Stimulated activated CD8-positive, alpha-beta memory T cell treated with anti-CD3 and anti-CD28 coated beads, Interleukin-7, amount 100 ng/mL, for 24 hours (primary cell): ENCODE measurements at regions not wholly inside any gene's neighbourhood (a gene's known extent, or its start where the extent isn't known, plus 50 kb on each side); places are given as distances from the start of the nearest gene placed in this dataset.
A peak's percentile ranks its signal among the peaks of the same experiment; 100 is the strongest.

Source experiments
- DNase-seq: peaks from one replicate; pipeline ENCODE4 v3.0.0-alpha.2; 2020; ENCODE audit warnings: low read depth

- DNase-seq = no peak
Measured at GRCh38 chr6:106035655-106036054, 50.5 kb upstream of the PRDM1 start.

GRCh38 chr6:106033806-106034205 is 52.3 kb upstream of the PRDM1 start:
- DNase-seq = no peak

- DNase-seq = no peak
Measured at GRCh38 chr6:106027758-106028157, 58.4 kb upstream of the PRDM1 start.

GRCh38 chr6:106026748-106027715 is 59.1 kb upstream of the PRDM1 start:
- no peak for DNase-seq

GRCh38 chr6:106025655-106026054 is 60.5 kb upstream of the PRDM1 start:
- DNase-seq = no peak

- no peak for DNase-seq
Measured at GRCh38 chr6:106022801-106023200, 63.3 kb upstream of the PRDM1 start.

- no peak for DNase-seq
Measured at GRCh38 chr6:106017454-106017853, 68.7 kb upstream of the PRDM1 start.

- DNase-seq = no peak
Measured at GRCh38 chr6:106014955-106015354, 71.2 kb upstream of the PRDM1 start.

- DNase-seq = no peak
Measured at GRCh38 chr6:106011476-106011875, 74.7 kb upstream of the PRDM1 start.

GRCh38 chr6:106005954-106006353 is 80.2 kb upstream of the PRDM1 start:
- no peak for DNase-seq

GRCh38 chr6:106005013-106005412 is 81.1 kb upstream of the PRDM1 start:
- no peak for DNase-seq

- DNase-seq = no peak
Measured at GRCh38 chr6:106003268-106003987, 82.7 kb upstream of the PRDM1 start.

- DNase-seq = no peak
Measured at GRCh38 chr6:106002005-106002404, 84.1 kb upstream of the PRDM1 start.

- no peak for DNase-seq
Measured at GRCh38 chr6:106000935-106001334, 85.2 kb upstream of the PRDM1 start.

GRCh38 chr6:105997482-105997881 is 88.7 kb upstream of the PRDM1 start:
- DNase-seq = no peak

- DNase-seq = no peak
Measured at GRCh38 chr6:105995391-105995865, 90.7 kb upstream of the PRDM1 start.

GRCh38 chr6:105994591-105995390 is 91.3 kb upstream of the PRDM1 start:
- no peak for DNase-seq

GRCh38 chr6:105994118-105994590 is 92.0 kb upstream of the PRDM1 start:
- no peak for DNase-seq

GRCh38 chr6:105993341-105994117 is 92.6 kb upstream of the PRDM1 start:
- DNase-seq = no peak

GRCh38 chr6:105992315-105992961 is 93.7 kb upstream of the PRDM1 start:
- peak; percentile 58 for DNase-seq
